ENCODE measurements at regions not wholly inside any gene's neighbourhood (a gene's known extent, or its start where the extent isn't known, plus 50 kb on each side); places are given as distances from the start of the nearest gene placed in this dataset.

GRCh38 chr21:16633831-16634459 is 878.9 kb upstream of the CXADR start:
- Mint-ChIP-seq H3K9me3 (no peaks in the 10 kb centered on the region), H3K4me3 (no peak overlapping the region), H3K4me1 (peaks cover 21% of the 10 kb centered on the region), H3K36me3 (peaks cover 18% of the 10 kb centered on the region), H3K27ac (peak overlapping the region; percentile 91), H3K27me3 (ENCODE audit: low read depth) (no peaks in the 10 kb centered on the region)
- TF ChIP-seq CTCF (IDR thresholded peaks at IDR 0.05; ENCODE audit: unreplicated experiment) = no peak
- DNase-seq (ENCODE audit: low spot score in 2 of 2, unreplicated experiment in 2 of 2) = no peak

- Mint-ChIP-seq H3K36me3 (peaks cover 19% of the 10 kb centered on the region), H3K4me3 (no peak overlapping the region), H3K27me3 (ENCODE audit: low read depth) (no peaks in the 10 kb centered on the region), H3K4me1 (peaks cover 21% of the 10 kb centered on the region), H3K9me3 (no peaks in the 10 kb centered on the region), H3K27ac (peak overlapping the region; percentile 91)
- DNase-seq (ENCODE audit: low spot score in 2 of 2, unreplicated experiment in 2 of 2) = no peak
- no peak for TF ChIP-seq CTCF (IDR thresholded peaks at IDR 0.05; ENCODE audit: unreplicated experiment)
These were observed 878.3 kb upstream of the CXADR start for GRCh38 chr21:16634515-16634914.

GRCh38 chr21:16640297-16641027 is 872.4 kb upstream of the CXADR start:
- peaks cover 2% of the 10 kb centered on the region for H3K4me1 Mint-ChIP-seq
- peaks cover 8% of the 10 kb centered on the region for H3K9me3 Mint-ChIP-seq
- H3K27me3 Mint-ChIP-seq (ENCODE audit: low read depth) = no peaks in the 10 kb centered on the region
- H3K36me3 Mint-ChIP-seq = peaks cover 6% of the 10 kb centered on the region
- TF ChIP-seq CTCF (IDR thresholded peaks at IDR 0.05; ENCODE audit: unreplicated experiment) = no peak
- H3K4me3 Mint-ChIP-seq = no peak overlapping the region
- no peak overlapping the region for H3K27ac Mint-ChIP-seq
- DNase-seq (ENCODE audit: low spot score in 2 of 2, unreplicated experiment in 2 of 2) = no peak

GRCh38 chr21:16642353-16642752 is 870.5 kb upstream of the CXADR start:
- Mint-ChIP-seq H3K36me3 (peaks cover 2% of the 10 kb centered on the region), H3K27ac (no peak overlapping the region), H3K4me3 (no peak overlapping the region), H3K27me3 (ENCODE audit: low read depth) (no peaks in the 10 kb centered on the region), H3K9me3 (peaks cover 8% of the 10 kb centered on the region), H3K4me1 (no peaks in the 10 kb centered on the region)
- no peak for DNase-seq (ENCODE audit: low spot score in 2 of 2, unreplicated experiment in 2 of 2)
- no peak for TF ChIP-seq CTCF (IDR thresholded peaks at IDR 0.05; ENCODE audit: unreplicated experiment)

GRCh38 chr21:16644685-16645084 is 868.2 kb upstream of the CXADR start:
- DNase-seq (ENCODE audit: low spot score in 2 of 2, unreplicated experiment in 2 of 2) = no peak
- no peak overlapping the region for H3K4me3 Mint-ChIP-seq
- H3K9me3 Mint-ChIP-seq = peaks cover 8% of the 10 kb centered on the region
- H3K36me3 Mint-ChIP-seq = no peaks in the 10 kb centered on the region
- no peaks in the 10 kb centered on the region for H3K27me3 Mint-ChIP-seq (ENCODE audit: low read depth)
- peaks cover 7% of the 10 kb centered on the region for H3K4me1 Mint-ChIP-seq
- TF ChIP-seq CTCF (IDR thresholded peaks at IDR 0.05; ENCODE audit: unreplicated experiment) = no peak
- H3K27ac Mint-ChIP-seq = no peak overlapping the region

All from mesothelial cell of epicardium (in vitro differentiated cells).